H1 (cell line): ENCODE measurements at regions not wholly inside any gene's neighbourhood (a gene's known extent, or its start where the extent isn't known, plus 50 kb on each side); places are given as distances from the start of the nearest gene placed in this dataset.

Experiments
- CTCF ChIA-PET: fragments of 300-600 bp; sonication (Branson Sonifier 250); formaldehyde crosslinking; loops from one replicate; lab custom pipeline; 2021; ENCODE audit not compliant: partially characterized antibody; lab: Charles Lee
- POLR2A ChIA-PET: fragments of 300-600 bp; sonication (Branson Sonifier 250); formaldehyde crosslinking; loops from one replicate; lab custom pipeline; 2021; ENCODE audit warnings: inconsistent platforms; ENCODE audit not compliant: partially characterized antibody; lab: Charles Lee
- DNase-seq, 2 experiments: peaks; one replicate each; pipeline versions ENCODE4 v3.0.0 to v3.0.0-alpha.2; 2010 to 2022; ENCODE audit warnings: low spot score in 2 of 2, low read depth in 1 of 2, mixed read lengths in 1 of 2
- FAIRE-seq: peaks from 2 replicates; lab custom pipeline; 2011; peaks lifted over from hg19 to GRCh38; lab: Jason Lieb, UNC
- H2AFZ ChIP-seq: 2 replicates; pipeline ENCODE4 v1.8.1; 2012; ENCODE audit warnings: low read length, inconsistent platforms
- H2AK5ac ChIP-seq: 2 replicates; pipeline ENCODE4 v1.6.1; 2013; ENCODE audit warnings: low read depth, low read length
- H2BK120ac ChIP-seq: replicated peaks from 2 replicates; pipeline ENCODE3; 2013; ENCODE audit warnings: low read depth, low read length, inconsistent platforms
- H2BK12ac ChIP-seq: 2 replicates; pipeline ENCODE4 v1.6.1; 2013; ENCODE audit warnings: low read depth, low read length
- H2BK15ac ChIP-seq: 2 replicates; pipeline ENCODE4 v1.6.1; 2013; ENCODE audit warnings: low read length
- H2BK20ac ChIP-seq: 2 replicates; pipeline ENCODE4 v1.6.1; 2013; ENCODE audit warnings: low read length
- H2BK5ac ChIP-seq: 2 replicates; pipeline ENCODE4 v1.6.1; 2013; ENCODE audit warnings: low read depth, low read length
- H3K14ac ChIP-seq: 2 replicates; pipeline ENCODE4 v1.6.1; 2013; ENCODE audit warnings: inconsistent platforms; ENCODE audit not compliant: insufficient read length
- H3K18ac ChIP-seq: 2 replicates; pipeline ENCODE4 v1.6.1; 2013; ENCODE audit warnings: low read length; ENCODE audit errors: extremely low read depth
- H3K23ac ChIP-seq: 2 replicates; pipeline ENCODE4 v1.6.1; 2013; ENCODE audit warnings: inconsistent platforms; ENCODE audit not compliant: insufficient read length
- H3K23me2 ChIP-seq: 2 replicates; pipeline ENCODE4 v1.6.1; 2013; ENCODE audit warnings: low read depth, low read length
- H3K27ac ChIP-seq: 2 replicates; pipeline ENCODE4 v1.6.1; 2011; ENCODE audit warnings: low read depth, low read length, inconsistent platforms
- H3K27me3 ChIP-seq, 4 experiments: replicated peaks in 1 of 4; 1 replicate in 1 of 4; 2 replicates in 3 of 4; pipeline versions ENCODE4 v1.6.1 to v1.8.1; 2011 to 2013; ENCODE audit warnings: low read length in 3 of 4, mild to moderate bottlenecking in 3 of 4, inconsistent platforms in 2 of 4, mixed read lengths in 2 of 4, moderate library complexity in 1 of 4; ENCODE audit not compliant: control insufficient read depth in 3 of 4, insufficient read depth in 3 of 4; ENCODE audit errors: extremely low read depth in 1 of 4
- H3K36me3 ChIP-seq, 4 experiments: 2 replicates each; pipeline versions ENCODE4 v1.6.1 to v1.8.1; 2011 to 2013; ENCODE audit warnings: mild to moderate bottlenecking in 4 of 4, low read length in 3 of 4, moderate library complexity in 2 of 4, control low read depth in 1 of 4, inconsistent platforms in 1 of 4; ENCODE audit not compliant: insufficient read depth in 4 of 4, control insufficient read depth in 2 of 4
- H3K4ac ChIP-seq: replicated peaks from 2 replicates; pipeline ENCODE3; 2013; ENCODE audit warnings: low read length, low read depth, mixed read lengths, inconsistent platforms; ENCODE audit not compliant: insufficient read length
- H3K4me1 ChIP-seq, 4 experiments: replicated peaks in 1 of 4; 1 replicate in 1 of 4; 2 replicates in 3 of 4; pipeline versions ENCODE4 v1.6.1 to v1.8.1; 2011 to 2013; ENCODE audit warnings: low read length in 3 of 4, inconsistent platforms in 2 of 4, mixed read lengths in 1 of 4; ENCODE audit not compliant: insufficient read depth in 4 of 4, control insufficient read depth in 3 of 4
- H3K4me2 ChIP-seq, 2 experiments: 2 replicates each; pipeline versions ENCODE4 v1.6.1 to v1.8.1; 2011 to 2013; ENCODE audit warnings: low read depth in 2 of 2, low read length in 2 of 2, control low read depth in 1 of 2, inconsistent platforms in 1 of 2, mild to moderate bottlenecking in 1 of 2; ENCODE audit not compliant: insufficient read depth in 1 of 2
- H3K4me3 ChIP-seq, 4 experiments: fragments of 200-600, 300-600 bp in 1 of 4; sonication (generic), shearing (Covaris generic), sonication (Bioruptor Twin) in 1 of 4; 2 replicates each; pipeline versions ENCODE4 v1.5.1 to v1.8.1; 2011 to 2016; ENCODE audit warnings: low read length in 4 of 4, low read depth in 3 of 4, control low read depth in 2 of 4, inconsistent platforms in 2 of 4, mild to moderate bottlenecking in 2 of 4, mixed read lengths in 1 of 4, moderate library complexity in 1 of 4; ENCODE audit not compliant: insufficient read depth in 2 of 4; ENCODE audit errors: extremely low read depth in 1 of 4
- H3K56ac ChIP-seq: replicated peaks from 2 replicates; pipeline ENCODE3; 2013; ENCODE audit warnings: low read depth, mild to moderate bottlenecking, mixed read lengths, low read length, inconsistent platforms; ENCODE audit not compliant: insufficient read length
- H3K79me1 ChIP-seq: 2 replicates; pipeline ENCODE4 v1.6.1; 2013; ENCODE audit warnings: low read depth, low read length, control low read depth
- H3K79me2 ChIP-seq, 2 experiments: 2 replicates each; pipeline versions ENCODE4 v1.6.1 to v1.8.1; 2012 to 2013; ENCODE audit warnings: low read length in 2 of 2, mild to moderate bottlenecking in 2 of 2, inconsistent platforms in 1 of 2; ENCODE audit not compliant: insufficient read depth in 2 of 2, control insufficient read depth in 1 of 2
- H3K9ac ChIP-seq, 4 experiments: replicated peaks in 1 of 4; 1 replicate in 1 of 4; 2 replicates in 3 of 4; pipeline versions ENCODE4 v1.6.1 to v1.8.1; 2011 to 2013; ENCODE audit warnings: low read depth in 3 of 4, low read length in 3 of 4, control low read depth in 2 of 4, mild to moderate bottlenecking in 2 of 4, moderate library complexity in 2 of 4, inconsistent platforms in 1 of 4; ENCODE audit errors: extremely low read depth in 1 of 4
- H3K9me3 ChIP-seq, 2 experiments: 2 replicates each; pipeline versions ENCODE4 v1.6.1 to v1.8.1; 2012 to 2013; ENCODE audit warnings: mild to moderate bottlenecking in 2 of 2, moderate library complexity in 2 of 2, control low read depth in 1 of 2, inconsistent platforms in 1 of 2, low read depth in 1 of 2, low read length in 1 of 2, mixed read lengths in 1 of 2; ENCODE audit not compliant: insufficient read depth in 2 of 2
- H4K20me1 ChIP-seq, 2 experiments: replicated peaks in 1 of 2; 2 replicates each; pipeline versions ENCODE3 to v1.8.1; 2011 to 2013; ENCODE audit warnings: inconsistent platforms in 2 of 2, low read length in 2 of 2, mild to moderate bottlenecking in 1 of 2; ENCODE audit not compliant: insufficient read depth in 2 of 2, control insufficient read depth in 1 of 2
- H4K5ac ChIP-seq: 2 replicates; pipeline ENCODE4 v1.6.1; 2013; ENCODE audit warnings: low read length, low read depth, mixed read lengths, inconsistent platforms; ENCODE audit not compliant: insufficient read length
- H4K8ac ChIP-seq: 2 replicates; pipeline ENCODE4 v1.8.0; 2013; ENCODE audit warnings: mild to moderate bottlenecking, moderate library complexity, low read length, inconsistent platforms; ENCODE audit not compliant: insufficient read depth; ENCODE audit errors: extremely low read depth
- H4K91ac ChIP-seq: replicated peaks from 2 replicates; pipeline ENCODE3; 2013; ENCODE audit warnings: low read length, mixed read lengths, inconsistent platforms; ENCODE audit not compliant: insufficient read length
- RNF2 ChIP-seq: fragments of 200-900, 300-1000 bp; sonication (generic); IDR thresholded peaks from 2 replicates; pipeline ENCODE4 v1.7.1; 2016; ENCODE audit warnings: borderline replicate concordance, low read depth, mild to moderate bottlenecking, antibody characterized with exemption, low read length; ENCODE audit not compliant: poor library complexity, severe bottlenecking; ENCODE audit errors: missing control alignments

- FAIRE-seq (no peak), DNase-seq (no peak)
- H2BK15ac ChIP-seq: no peak overlapping the region
- H3K4ac ChIP-seq: no peak overlapping the region
- no peak overlapping the region for H2AK5ac ChIP-seq
- H3K79me2 ChIP-seq: no peaks in the 10 kb centered on the region
- no peak overlapping the region for H3K56ac ChIP-seq
- H2AFZ ChIP-seq: no peak overlapping the region
- H4K91ac ChIP-seq: no peak overlapping the region
- no peak overlapping the region for H3K14ac ChIP-seq
- no peaks in the 10 kb centered on the region; a peak in 1 of 8 replicates for H3K36me3 ChIP-seq
- H3K4me2 ChIP-seq: no peak overlapping the region
- peaks cover 4 to 6% of the 10 kb centered on the region in 2 experiments; a peak in 2 of 4 replicates for H3K9me3 ChIP-seq
- H3K4me3 ChIP-seq: no peak overlapping the region
- H4K5ac ChIP-seq: no peak overlapping the region
- H3K18ac ChIP-seq: no peak overlapping the region
- no peak overlapping the region for H3K9ac ChIP-seq
- no peaks in the 10 kb centered on the region for H4K20me1 ChIP-seq
- H3K23me2 ChIP-seq: no peaks in the 10 kb centered on the region
- H3K79me1 ChIP-seq: no peaks in the 10 kb centered on the region
- CTCF ChIA-PET: interaction anchor here (0.8 to 2.2 kb wide), 3 partner anchors 20 to 523 kb away, joined by 3 to 6 read pairs (median 3); no protein-coding TSS in a partner anchor
- H2BK120ac ChIP-seq: no peak overlapping the region
- H2BK12ac ChIP-seq: no peak overlapping the region
- H2BK5ac ChIP-seq: no peak overlapping the region
- no peak overlapping the region for H3K27ac ChIP-seq
- no peak overlapping the region for H4K8ac ChIP-seq
- H3K27me3 ChIP-seq: no peaks in the 10 kb centered on the region
- no peak overlapping the region for H3K23ac ChIP-seq
- POLR2A ChIA-PET: no interaction called here
- H3K4me1 ChIP-seq: peaks cover 0 to 4% (median 0%) of the 10 kb centered on the region in 4 experiments; a peak in 2 of 7 replicates
- no peak overlapping the region for H2BK20ac ChIP-seq
- TF ChIP-seq RNF2: no peak
Measured at GRCh38 chr4:100826067-100826466, 308.2 kb upstream of the EMCN start.
